PC-3 (cell line): ENCODE measurements at regions not wholly inside any gene's neighbourhood (a gene's known extent, or its start where the extent isn't known, plus 50 kb on each side); places are given as distances from the start of the nearest gene placed in this dataset.

Experiments used
- CTCF ChIP-seq: fragments of 300-600 bp; sonication (generic); conservative IDR thresholded peaks from 2 replicates; pipeline ENCODE4 v1.5.1; 2017; ENCODE audit warnings: antibody characterized with exemption, low read depth, mild to moderate bottlenecking, low read length
- EZH2 ChIP-seq: fragments of 300-600 bp; sonication (generic); IDR thresholded peaks from one replicate; pipeline ENCODE4 v1.6.1; 2017; ENCODE audit warnings: antibody characterized with exemption, mild to moderate bottlenecking, low read length; ENCODE audit not compliant: unreplicated experiment

GRCh38 chr21:16262091-16262490, 532.3 kb downstream of the USP25 start:
- TF ChIP-seq CTCF (no peak), EZH2 (no peak)
